ENCODE measurements at regions not wholly inside any gene's neighbourhood (a gene's known extent, or its start where the extent isn't known, plus 50 kb on each side); places are given as distances from the start of the nearest gene placed in this dataset.
A peak's percentile ranks its signal among the peaks of the same experiment; 100 is the strongest.

GRCh38 chr1:222940906-222941305, 126.1 kb downstream of the DISP1 start:
- TF ChIP-seq CTCF (tag by site-specific recombination; IDR thresholded peaks at IDR 0.05) (no peak), ZSCAN18 (tag by site-specific recombination; IDR thresholded peaks at IDR 0.05) (no peak), ZNF157 (tag by site-specific recombination; IDR thresholded peaks at IDR 0.05) (no peak), KLF1 (tag by site-specific recombination; IDR thresholded peaks at IDR 0.05) (no peak), KLF16 (tag by site-specific recombination; IDR thresholded peaks at IDR 0.05) (no peak), ZNF223 (tag by site-specific recombination; IDR thresholded peaks at IDR 0.05) (no peak), ZNF629 (tag by site-specific recombination; IDR thresholded peaks at IDR 0.05) (no peak), PRDM6 (tag by site-specific recombination; IDR thresholded peaks at IDR 0.05) (0 out of 2 replicates have a peak, but pooled peaks have one; percentile 35), REST (tag by site-specific recombination; IDR thresholded peaks at IDR 0.05) (no peak)
- TF ChIP-seq, protein P1, sequence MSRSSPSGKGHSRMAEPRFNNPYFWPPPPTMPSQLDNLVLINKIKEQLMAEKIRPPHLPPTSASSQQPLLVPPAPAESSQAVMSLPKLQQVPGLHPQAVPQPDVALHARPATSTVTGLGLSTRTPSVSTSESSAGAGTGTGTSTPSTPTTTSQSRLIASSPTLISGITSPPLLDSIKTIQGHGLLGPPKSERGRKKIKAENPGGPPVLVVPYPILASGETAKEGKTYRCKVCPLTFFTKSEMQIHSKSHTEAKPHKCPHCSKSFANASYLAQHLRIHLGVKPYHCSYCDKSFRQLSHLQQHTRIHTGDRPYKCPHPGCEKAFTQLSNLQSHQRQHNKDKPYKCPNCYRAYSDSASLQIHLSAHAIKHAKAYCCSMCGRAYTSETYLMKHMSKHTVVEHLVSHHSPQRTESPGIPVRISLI (tag by site-specific recombination; IDR thresholded peaks at IDR 0.05), result no peak
